Liver (tissue), 8 donors: ENCODE measurements at regions not wholly inside any gene's neighbourhood (a gene's known extent, or its start where the extent isn't known, plus 50 kb on each side); places are given as distances from the start of the nearest gene placed in this dataset.

Source experiments
- DNase-seq: peaks from one replicate; pipeline ENCODE4 v3.0.0-alpha.2; 2017; ENCODE audit warnings: low spot score
- H3K27ac ChIP-seq, 2 donors: one replicate each; pipeline ENCODE4 v1.7.0; 2013; ENCODE audit warnings: inconsistent platforms in 2 of 2, low read length in 2 of 2, control low read depth in 1 of 2, low read depth in 1 of 2, mild to moderate bottlenecking in 1 of 2
- H3K27me3 ChIP-seq, 4 donors: one replicate each; pipeline versions ENCODE4 v1.6.1 to v1.7.0; 2013; ENCODE audit warnings: low read length in 3 of 4, inconsistent platforms in 1 of 4, mild to moderate bottlenecking in 1 of 4, moderate library complexity in 1 of 4; ENCODE audit not compliant: control insufficient read depth in 4 of 4, insufficient read depth in 4 of 4
- H3K36me3 ChIP-seq, 4 donors: one replicate each; pipeline versions ENCODE4 v1.6.1 to v1.7.0; 2013; ENCODE audit warnings: low read length in 3 of 4, mild to moderate bottlenecking in 3 of 4, low read depth in 1 of 4, moderate library complexity in 1 of 4; ENCODE audit not compliant: control insufficient read depth in 4 of 4, insufficient read depth in 3 of 4
- H3K4me1 ChIP-seq, 4 donors: one replicate each; pipeline versions ENCODE4 v1.6.1 to v1.7.0; 2013; ENCODE audit warnings: low read length in 3 of 4, mild to moderate bottlenecking in 3 of 4, moderate library complexity in 1 of 4; ENCODE audit not compliant: control insufficient read depth in 4 of 4, insufficient read depth in 4 of 4
- H3K4me3 ChIP-seq, 3 donors: one replicate each; pipeline versions ENCODE4 v1.6.1 to v1.7.0; 2013; ENCODE audit warnings: low read length in 3 of 3, control low read depth in 1 of 3, low read depth in 1 of 3, mild to moderate bottlenecking in 1 of 3
- H3K9ac ChIP-seq, 2 donors: one replicate each; pipeline ENCODE4 v1.7.0; 2013; ENCODE audit warnings: low read length in 2 of 2, mild to moderate bottlenecking in 2 of 2, moderate library complexity in 2 of 2, control low read depth in 1 of 2, low read depth in 1 of 2
- H3K9me3 ChIP-seq, 4 donors: one replicate each; pipeline versions ENCODE4 v1.6.1 to v1.7.0; 2013; ENCODE audit warnings: low read length in 3 of 4; ENCODE audit not compliant: control insufficient read depth in 4 of 4
- ATF3 ChIP-seq: IDR thresholded peaks from 2 replicates; pipeline ENCODE4 v1.6.1; 2016; ENCODE audit warnings: antibody characterized with exemption
- EGR1 ChIP-seq, 2 donors: IDR thresholded peaks; 2 replicates each; pipeline ENCODE4 v1.6.1; 2016 to 2018; ENCODE audit warnings: antibody characterized with exemption in 2 of 2, low read depth in 2 of 2
- FOXA1 ChIP-seq: IDR thresholded peaks from 2 replicates; pipeline ENCODE4 v1.6.1; 2016; ENCODE audit warnings: antibody characterized with exemption
- FOXA2 ChIP-seq: IDR thresholded peaks from 2 replicates; pipeline ENCODE4 v1.6.1; 2016; ENCODE audit warnings: antibody characterized with exemption
- GABPA ChIP-seq, 2 donors: IDR thresholded peaks in 1 of 2; conservative IDR thresholded peaks in 1 of 2; 2 replicates each; pipeline ENCODE4 v1.6.1; 2016; ENCODE audit warnings: antibody characterized with exemption in 2 of 2, mild to moderate bottlenecking in 1 of 2, moderate library complexity in 1 of 2
- HNF4A ChIP-seq, 2 donors: conservative IDR thresholded peaks; 2 replicates each; pipeline ENCODE4 v1.6.1; 2016; ENCODE audit warnings: antibody characterized with exemption in 2 of 2, mild to moderate bottlenecking in 2 of 2
- NR2F2 ChIP-seq: IDR thresholded peaks from 2 replicates; pipeline ENCODE4 v1.6.1; 2016; ENCODE audit warnings: antibody characterized with exemption
- RAD21 ChIP-seq, 2 donors: IDR thresholded peaks; 2 replicates each; pipeline ENCODE4 v1.6.1; 2016; ENCODE audit warnings: antibody characterized with exemption in 2 of 2, mild to moderate bottlenecking in 2 of 2
- RXRA ChIP-seq, 2 donors: IDR thresholded peaks; 2 replicates each; pipeline ENCODE4 v1.6.1; 2017 to 2018; ENCODE audit warnings: antibody characterized with exemption in 2 of 2, mild to moderate bottlenecking in 1 of 2
- SP1 ChIP-seq: IDR thresholded peaks from 2 replicates; pipeline ENCODE4 v1.6.1; 2018; ENCODE audit warnings: antibody characterized with exemption, mild to moderate bottlenecking
- YY1 ChIP-seq: IDR thresholded peaks from 2 replicates; pipeline ENCODE4 v1.6.1; 2016; ENCODE audit warnings: antibody characterized with exemption, mild to moderate bottlenecking
- ZBTB33 ChIP-seq: IDR thresholded peaks from 2 replicates; pipeline ENCODE4 v1.6.1; 2016; ENCODE audit warnings: antibody characterized with exemption
- WGBS: extraction: QIAGEN DNeasy Blood & Tissue Kit; methylation state at CpG from one replicate; pipeline ENCODE4 v1.1.7; 2013; 5-methylcytosine and 5-hydroxymethylcytosine counted together
- TF ChIP-seq, protein P1 (sequence below): fragments of 150-350 bp; IDR thresholded peaks from 2 replicates; pipeline ENCODE4 v1.5.1; 2017; ENCODE audit warnings: improper control_type of control experiment, low read depth, low read length; ENCODE audit not compliant: missing input control
- donor health status: healthy.
- donor health status: healthy.
- donor health status: healthy.
- donor health status: healthy.
- donor health status: healthy.

DNA sequence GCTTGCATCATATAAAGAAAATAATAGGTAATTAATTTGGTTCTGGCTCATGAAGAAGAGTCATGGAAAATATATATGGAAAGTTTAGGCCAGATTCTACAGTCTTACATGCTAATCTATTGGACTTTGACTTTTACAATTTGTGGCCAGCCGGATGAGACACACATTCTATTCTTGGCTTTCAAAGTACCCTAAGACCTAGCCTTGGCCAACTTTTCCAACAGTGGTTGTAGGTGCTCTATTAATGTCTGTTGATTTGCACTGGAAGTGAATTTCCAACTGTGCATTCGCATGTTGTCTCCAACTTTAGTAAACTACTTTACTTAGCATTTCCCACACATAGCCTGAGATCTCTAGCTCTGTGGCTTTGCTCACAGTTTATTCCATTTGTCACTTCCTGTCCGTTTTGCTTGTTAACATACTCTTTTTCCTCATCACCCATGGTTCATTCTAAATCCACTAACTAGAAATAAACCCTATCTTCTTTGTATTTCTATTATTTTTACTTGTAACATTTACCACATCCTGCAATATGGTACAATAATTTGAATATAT is 644.0 kb downstream of the PTPRC start:
- Histone ChIP-seq H3K4me1 (no peaks in the 10 kb centered on the region), H3K4me3 (no peak overlapping the region), H3K9ac (no peak overlapping the region), H3K9me3 (no peaks in the 10 kb centered on the region), H3K27ac (no peak overlapping the region), H3K27me3 (no peaks in the 10 kb centered on the region), H3K36me3 (no peaks in the 10 kb centered on the region)
- DNase-seq, result no peak
- 57% methylated on average over 3 of the region's 3 CpGs for WGBS
- TF ChIP-seq HNF4A (conservative IDR thresholded peaks at IDR 0.05) (no peak), RAD21 (IDR thresholded peaks at IDR 0.05) (no peak), FOXA1 (no peak)

GRCh38 chr1:199283794-199284193 is 645.0 kb downstream of the PTPRC start:
- Histone ChIP-seq H3K4me1 (no peaks in the 10 kb centered on the region), H3K36me3 (no peaks in the 10 kb centered on the region), H3K9ac (no peak overlapping the region), H3K9me3 (no peaks in the 10 kb centered on the region), H3K4me3 (no peak overlapping the region), H3K27ac (no peak overlapping the region), H3K27me3 (no peaks in the 10 kb centered on the region)
- TF ChIP-seq, protein P1, sequence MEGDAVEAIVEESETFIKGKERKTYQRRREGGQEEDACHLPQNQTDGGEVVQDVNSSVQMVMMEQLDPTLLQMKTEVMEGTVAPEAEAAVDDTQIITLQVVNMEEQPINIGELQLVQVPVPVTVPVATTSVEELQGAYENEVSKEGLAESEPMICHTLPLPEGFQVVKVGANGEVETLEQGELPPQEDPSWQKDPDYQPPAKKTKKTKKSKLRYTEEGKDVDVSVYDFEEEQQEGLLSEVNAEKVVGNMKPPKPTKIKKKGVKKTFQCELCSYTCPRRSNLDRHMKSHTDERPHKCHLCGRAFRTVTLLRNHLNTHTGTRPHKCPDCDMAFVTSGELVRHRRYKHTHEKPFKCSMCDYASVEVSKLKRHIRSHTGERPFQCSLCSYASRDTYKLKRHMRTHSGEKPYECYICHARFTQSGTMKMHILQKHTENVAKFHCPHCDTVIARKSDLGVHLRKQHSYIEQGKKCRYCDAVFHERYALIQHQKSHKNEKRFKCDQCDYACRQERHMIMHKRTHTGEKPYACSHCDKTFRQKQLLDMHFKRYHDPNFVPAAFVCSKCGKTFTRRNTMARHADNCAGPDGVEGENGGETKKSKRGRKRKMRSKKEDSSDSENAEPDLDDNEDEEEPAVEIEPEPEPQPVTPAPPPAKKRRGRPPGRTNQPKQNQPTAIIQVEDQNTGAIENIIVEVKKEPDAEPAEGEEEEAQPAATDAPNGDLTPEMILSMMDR, result no peak
- no peak for TF ChIP-seq ATF3
- TF ChIP-seq RAD21 (IDR thresholded peaks at IDR 0.05), result no peak
- no peak for TF ChIP-seq SP1
- no peak for TF ChIP-seq ZBTB33
- TF ChIP-seq EGR1 (IDR thresholded peaks at IDR 0.05; ENCODE audit: low read depth in 2 of 2), result no peak
- no peak for TF ChIP-seq NR2F2
- no peak for TF ChIP-seq GABPA (IDR thresholded peaks at IDR 0.05 in 1 of 2, conservative IDR thresholded peaks at IDR 0.05 in 1 of 2)
- no peak for TF ChIP-seq YY1
- TF ChIP-seq RXRA (IDR thresholded peaks at IDR 0.05), result no peak
- WGBS, result 7% methylated on average over 2 of the region's 2 CpGs
- no peak for DNase-seq

GRCh38 chr1:199287206-199287605 is 648.4 kb downstream of the PTPRC start:
- 83% methylated on average over 1 of the region's 1 CpG for WGBS
- Histone ChIP-seq H3K9ac (no peak overlapping the region), H3K27me3 (no peaks in the 10 kb centered on the region), H3K4me3 (no peak overlapping the region), H3K4me1 (no peaks in the 10 kb centered on the region), H3K36me3 (no peaks in the 10 kb centered on the region), H3K9me3 (no peaks in the 10 kb centered on the region), H3K27ac (no peak overlapping the region)
- TF ChIP-seq NR2F2, result no peak
- TF ChIP-seq GABPA (IDR thresholded peaks at IDR 0.05 in 1 of 2, conservative IDR thresholded peaks at IDR 0.05 in 1 of 2), result no peak
- TF ChIP-seq HNF4A (conservative IDR thresholded peaks at IDR 0.05), result no peak
- TF ChIP-seq ATF3, result no peak
- TF ChIP-seq FOXA1, result no peak
- TF ChIP-seq ZBTB33, result no peak
- TF ChIP-seq FOXA2, result no peak
- TF ChIP-seq EGR1 (IDR thresholded peaks at IDR 0.05; ENCODE audit: low read depth in 2 of 2), result no peak
- DNase-seq, result no peak
